T-helper 1 cell treated with Interleukin-12 subunit alpha and Interleukin-12 subunit beta and Interleukin-4 antibody, amounts not matched to agents 30 μg/mL and 1 μg/mL, for 36 hours (primary cell): ENCODE measurements at regions not wholly inside any gene's neighbourhood (a gene's known extent, or its start where the extent isn't known, plus 50 kb on each side); places are given as distances from the start of the nearest gene placed in this dataset.

Experiments used
- H3K27ac Mint-ChIP-seq: one replicate; pipeline ENCODE4 v1.8.0; 2021; ENCODE audit warnings: mild to moderate bottlenecking, mixed read lengths
- H3K27me3 Mint-ChIP-seq: one replicate; pipeline ENCODE4 v1.8.0; 2021; ENCODE audit warnings: low read depth, mixed read lengths
- H3K36me3 Mint-ChIP-seq: one replicate; pipeline ENCODE4 v1.8.0; 2021; ENCODE audit warnings: low read depth, mixed read lengths
- H3K4me1 Mint-ChIP-seq: one replicate; pipeline ENCODE4 v1.8.0; 2021; ENCODE audit warnings: low read depth, mixed read lengths
- H3K4me3 Mint-ChIP-seq: one replicate; pipeline ENCODE4 v1.8.0; 2021; ENCODE audit warnings: mild to moderate bottlenecking, moderate library complexity, mixed read lengths
- H3K9me3 Mint-ChIP-seq: one replicate; pipeline ENCODE4 v1.8.0; 2021; ENCODE audit warnings: mixed read lengths

GRCh38 chr4:106676173-106676921 lies 307.8 kb upstream of the GIMD1 start:
- Mint-ChIP-seq H3K27me3 (no peaks in the 10 kb centered on the region), H3K4me3 (no peak overlapping the region), H3K9me3 (peaks cover 15% of the 10 kb centered on the region)

GRCh38 chr4:106671716-106672115 lies 303.1 kb upstream of the GIMD1 start:
- Mint-ChIP-seq H3K4me1 (no peaks in the 10 kb centered on the region), H3K27me3 (no peaks in the 10 kb centered on the region), H3K9me3 (peaks cover 15% of the 10 kb centered on the region), H3K27ac (no peak overlapping the region), H3K4me3 (no peak overlapping the region), H3K36me3 (no peaks in the 10 kb centered on the region)

More at GRCh38 chr4:106676173-106676921, 307.8 kb upstream of the GIMD1 start:
- H3K4me1 Mint-ChIP-seq: no peaks in the 10 kb centered on the region
- H3K27ac Mint-ChIP-seq: peak overlapping the region; percentile 63
- H3K36me3 Mint-ChIP-seq: no peaks in the 10 kb centered on the region

- H3K4me3 Mint-ChIP-seq: no peak overlapping the region
- no peaks in the 10 kb centered on the region for H3K4me1 Mint-ChIP-seq
- H3K9me3 Mint-ChIP-seq: peaks cover 15% of the 10 kb centered on the region
- H3K27ac Mint-ChIP-seq: no peak overlapping the region
- H3K27me3 Mint-ChIP-seq: no peaks in the 10 kb centered on the region
- no peaks in the 10 kb centered on the region for H3K36me3 Mint-ChIP-seq
Observed at GRCh38 chr4:106670976-106671375, 302.4 kb upstream of the GIMD1 start.

- Mint-ChIP-seq H3K4me1 (no peaks in the 10 kb centered on the region), H3K4me3 (no peak overlapping the region), H3K27me3 (no peaks in the 10 kb centered on the region), H3K27ac (no peak overlapping the region), H3K36me3 (no peaks in the 10 kb centered on the region), H3K9me3 (no peaks in the 10 kb centered on the region)
Observed at GRCh38 chr4:106659371-106659770, 290.8 kb upstream of the GIMD1 start.

- Mint-ChIP-seq H3K4me3 (no peak overlapping the region), H3K4me1 (no peaks in the 10 kb centered on the region), H3K9me3 (no peaks in the 10 kb centered on the region), H3K27ac (no peak overlapping the region), H3K36me3 (no peaks in the 10 kb centered on the region), H3K27me3 (no peaks in the 10 kb centered on the region)
Observed at GRCh38 chr4:106652095-106652494, 283.5 kb upstream of the GIMD1 start.

GRCh38 chr4:106650701-106651100 lies 282.1 kb upstream of the GIMD1 start:
- no peaks in the 10 kb centered on the region for H3K27me3 Mint-ChIP-seq
- no peak overlapping the region for H3K4me3 Mint-ChIP-seq
- no peaks in the 10 kb centered on the region for H3K9me3 Mint-ChIP-seq
- H3K27ac Mint-ChIP-seq: no peak overlapping the region
- H3K4me1 Mint-ChIP-seq: no peaks in the 10 kb centered on the region
- H3K36me3 Mint-ChIP-seq: no peaks in the 10 kb centered on the region

GRCh38 chr4:106647451-106647850 lies 278.9 kb upstream of the GIMD1 start:
- no peaks in the 10 kb centered on the region for H3K9me3 Mint-ChIP-seq

GRCh38 chr4:106629268-106629625 lies 260.7 kb upstream of the GIMD1 start:
- Mint-ChIP-seq H3K36me3 (no peaks in the 10 kb centered on the region), H3K27ac (no peak overlapping the region), H3K4me1 (no peaks in the 10 kb centered on the region), H3K27me3 (no peaks in the 10 kb centered on the region), H3K4me3 (no peak overlapping the region), H3K9me3 (peaks cover 3% of the 10 kb centered on the region)

More at GRCh38 chr4:106647451-106647850, 278.9 kb upstream of the GIMD1 start:
- H3K36me3 Mint-ChIP-seq: no peaks in the 10 kb centered on the region
- no peak overlapping the region for H3K27ac Mint-ChIP-seq
- no peak overlapping the region for H3K4me3 Mint-ChIP-seq
- H3K27me3 Mint-ChIP-seq: no peaks in the 10 kb centered on the region
- no peaks in the 10 kb centered on the region for H3K4me1 Mint-ChIP-seq

- no peaks in the 10 kb centered on the region for H3K27me3 Mint-ChIP-seq
- H3K4me1 Mint-ChIP-seq: no peaks in the 10 kb centered on the region
- H3K9me3 Mint-ChIP-seq: peaks cover 3% of the 10 kb centered on the region
- no peak overlapping the region for H3K4me3 Mint-ChIP-seq
- H3K36me3 Mint-ChIP-seq: no peaks in the 10 kb centered on the region
- H3K27ac Mint-ChIP-seq: no peak overlapping the region
Observed at GRCh38 chr4:106628586-106629267, 260.1 kb upstream of the GIMD1 start.

- Mint-ChIP-seq H3K27me3 (no peaks in the 10 kb centered on the region), H3K36me3 (no peaks in the 10 kb centered on the region)
Observed at GRCh38 chr4:106627051-106627450, 258.5 kb upstream of the GIMD1 start.

GRCh38 chr4:106624671-106625070 lies 256.1 kb upstream of the GIMD1 start:
- Mint-ChIP-seq H3K9me3 (no peaks in the 10 kb centered on the region), H3K27ac (no peak overlapping the region)

More at GRCh38 chr4:106627051-106627450, 258.5 kb upstream of the GIMD1 start:
- no peak overlapping the region for H3K27ac Mint-ChIP-seq
- no peaks in the 10 kb centered on the region for H3K4me1 Mint-ChIP-seq
- H3K9me3 Mint-ChIP-seq: peaks cover 3% of the 10 kb centered on the region
- no peak overlapping the region for H3K4me3 Mint-ChIP-seq

GRCh38 chr4:106618956-106619355 lies 250.4 kb upstream of the GIMD1 start:
- no peak overlapping the region for H3K27ac Mint-ChIP-seq
- no peaks in the 10 kb centered on the region for H3K4me1 Mint-ChIP-seq
- no peaks in the 10 kb centered on the region for H3K9me3 Mint-ChIP-seq
- no peaks in the 10 kb centered on the region for H3K36me3 Mint-ChIP-seq
- H3K27me3 Mint-ChIP-seq: no peaks in the 10 kb centered on the region
- no peak overlapping the region for H3K4me3 Mint-ChIP-seq

More at GRCh38 chr4:106624671-106625070, 256.1 kb upstream of the GIMD1 start:
- no peaks in the 10 kb centered on the region for H3K4me1 Mint-ChIP-seq
- no peak overlapping the region for H3K4me3 Mint-ChIP-seq
- H3K27me3 Mint-ChIP-seq: no peaks in the 10 kb centered on the region
- no peaks in the 10 kb centered on the region for H3K36me3 Mint-ChIP-seq

GRCh38 chr4:106615961-106616360 lies 247.4 kb upstream of the GIMD1 start:
- no peaks in the 10 kb centered on the region for H3K36me3 Mint-ChIP-seq
- H3K4me3 Mint-ChIP-seq: no peak overlapping the region
- no peaks in the 10 kb centered on the region for H3K4me1 Mint-ChIP-seq
- no peak overlapping the region for H3K27ac Mint-ChIP-seq
- H3K27me3 Mint-ChIP-seq: no peaks in the 10 kb centered on the region
- peaks cover 6% of the 10 kb centered on the region for H3K9me3 Mint-ChIP-seq

- no peak overlapping the region for H3K4me3 Mint-ChIP-seq
- H3K27me3 Mint-ChIP-seq: no peaks in the 10 kb centered on the region
- no peaks in the 10 kb centered on the region for H3K4me1 Mint-ChIP-seq
- H3K36me3 Mint-ChIP-seq: no peaks in the 10 kb centered on the region
- H3K27ac Mint-ChIP-seq: no peak overlapping the region
- H3K9me3 Mint-ChIP-seq: peaks cover 6% of the 10 kb centered on the region
Observed at GRCh38 chr4:106615410-106615945, 246.9 kb upstream of the GIMD1 start.

- Mint-ChIP-seq H3K27me3 (no peaks in the 10 kb centered on the region), H3K4me3 (no peak overlapping the region), H3K4me1 (no peaks in the 10 kb centered on the region), H3K9me3 (peaks cover 6% of the 10 kb centered on the region), H3K36me3 (no peaks in the 10 kb centered on the region), H3K27ac (no peak overlapping the region)
Observed at GRCh38 chr4:106614441-106614840, 245.9 kb upstream of the GIMD1 start.
